Transverse colon (tissue), 4 donors: ENCODE measurements at regions not wholly inside any gene's neighbourhood (a gene's known extent, or its start where the extent isn't known, plus 50 kb on each side); places are given as distances from the start of the nearest gene placed in this dataset.

ENCODE experiments used
- CTCF ChIP-seq, 5 experiments: fragments of 200-600 bp in 3 of 5; fragments of 450-650 bp in 2 of 5; sonication (generic) in 3 of 5; IDR thresholded peaks; 1 replicate in 2 of 5; 2 replicates in 3 of 5; pipeline ENCODE4 v1.5.1; 2016 to 2017; ENCODE audit warnings: antibody characterized with exemption in 5 of 5, inconsistent platforms in 3 of 5, mild to moderate bottlenecking in 2 of 5, moderate library complexity in 1 of 5
- EP300 ChIP-seq: sonication (generic); formaldehyde crosslinking; IDR thresholded peaks from one replicate; pipeline ENCODE4 v1.6.1; 2017; ENCODE audit warnings: antibody characterized with exemption, low read depth
- POLR2A ChIP-seq: fragments of 450-650 bp; IDR thresholded peaks from one replicate; pipeline ENCODE4 v1.6.1; 2016; ENCODE audit warnings: antibody characterized with exemption, mild to moderate bottlenecking, moderate library complexity
- POLR2AphosphoS5 ChIP-seq, 3 donors: sonication (generic); formaldehyde crosslinking; IDR thresholded peaks; one replicate each; pipeline ENCODE4 v1.6.1; 2016; ENCODE audit warnings: antibody characterized with exemption in 3 of 3

GRCh38 chr5:107168848-107169752 lies 501.6 kb downstream of the EFNA5 start:
- TF ChIP-seq CTCF (IDR thresholded peaks at IDR 0.05) (no peak), POLR2A (no peak), POLR2AphosphoS5 (IDR thresholded peaks at IDR 0.05) (no peak), EP300 (no peak)
